Tibial nerve (tissue), 4 donors: ENCODE measurements at regions not wholly inside any gene's neighbourhood (a gene's known extent, or its start where the extent isn't known, plus 50 kb on each side); places are given as distances from the start of the nearest gene placed in this dataset.

Experiments used
- EP300 ChIP-seq, 2 donors: sonication (generic); formaldehyde crosslinking; IDR thresholded peaks; one replicate each; pipeline ENCODE4 v1.6.1; 2017; ENCODE audit warnings: antibody characterized with exemption in 2 of 2, mild to moderate bottlenecking in 1 of 2
- POLR2A ChIP-seq, 2 donors: fragments of 450-650 bp; IDR thresholded peaks; one replicate each; pipeline ENCODE4 v1.6.1; 2017; ENCODE audit warnings: antibody characterized with exemption in 2 of 2, mild to moderate bottlenecking in 2 of 2, moderate library complexity in 2 of 2
- TF ChIP-seq, protein P1 (sequence below), 5 experiments: fragments of 200-600 bp in 3 of 5; fragments of 450-650 bp in 2 of 5; sonication (generic) in 3 of 5; IDR thresholded peaks; one replicate each; pipeline ENCODE4 v1.5.1; 2016 to 2019; ENCODE audit warnings: antibody characterized with exemption in 5 of 5, mild to moderate bottlenecking in 3 of 5, moderate library complexity in 2 of 5

DNA sequence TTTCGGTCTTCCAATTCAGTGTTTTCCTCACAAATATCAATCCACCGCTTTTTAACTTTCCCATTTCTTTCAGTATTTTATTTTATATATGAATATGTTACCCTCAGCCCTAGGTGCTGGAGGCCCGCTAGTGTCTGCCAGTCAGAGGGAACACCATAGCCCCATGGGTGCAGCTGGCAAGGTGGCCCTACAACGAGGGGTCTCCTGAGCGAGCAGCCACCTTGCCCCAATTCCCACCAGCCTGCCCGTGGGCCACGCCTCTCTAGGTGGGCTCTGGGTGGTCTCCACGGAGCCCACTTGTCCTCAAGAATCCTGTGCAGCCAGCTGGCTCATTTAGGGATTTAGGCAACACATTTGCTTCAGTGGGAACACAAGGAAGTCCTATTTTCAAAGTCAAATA lies 72.5 kb upstream of the RGPD5 start:
- TF ChIP-seq, protein P1, sequence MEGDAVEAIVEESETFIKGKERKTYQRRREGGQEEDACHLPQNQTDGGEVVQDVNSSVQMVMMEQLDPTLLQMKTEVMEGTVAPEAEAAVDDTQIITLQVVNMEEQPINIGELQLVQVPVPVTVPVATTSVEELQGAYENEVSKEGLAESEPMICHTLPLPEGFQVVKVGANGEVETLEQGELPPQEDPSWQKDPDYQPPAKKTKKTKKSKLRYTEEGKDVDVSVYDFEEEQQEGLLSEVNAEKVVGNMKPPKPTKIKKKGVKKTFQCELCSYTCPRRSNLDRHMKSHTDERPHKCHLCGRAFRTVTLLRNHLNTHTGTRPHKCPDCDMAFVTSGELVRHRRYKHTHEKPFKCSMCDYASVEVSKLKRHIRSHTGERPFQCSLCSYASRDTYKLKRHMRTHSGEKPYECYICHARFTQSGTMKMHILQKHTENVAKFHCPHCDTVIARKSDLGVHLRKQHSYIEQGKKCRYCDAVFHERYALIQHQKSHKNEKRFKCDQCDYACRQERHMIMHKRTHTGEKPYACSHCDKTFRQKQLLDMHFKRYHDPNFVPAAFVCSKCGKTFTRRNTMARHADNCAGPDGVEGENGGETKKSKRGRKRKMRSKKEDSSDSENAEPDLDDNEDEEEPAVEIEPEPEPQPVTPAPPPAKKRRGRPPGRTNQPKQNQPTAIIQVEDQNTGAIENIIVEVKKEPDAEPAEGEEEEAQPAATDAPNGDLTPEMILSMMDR (IDR thresholded peaks at IDR 0.05): no peak
- no peak for TF ChIP-seq POLR2A (IDR thresholded peaks at IDR 0.05)
- no peak for TF ChIP-seq EP300 (IDR thresholded peaks at IDR 0.05)
